HCT116 (cell line): ENCODE measurements at regions not wholly inside any gene's neighbourhood (a gene's known extent, or its start where the extent isn't known, plus 50 kb on each side); places are given as distances from the start of the nearest gene placed in this dataset.

Source experiments
- ATAC-seq: fragments of 200-7000 bp; cut with Tn5 transposase; 2 replicates; pipeline ENCODE4 v1.9.1; 2020; ENCODE audit warnings: mild to moderate bottlenecking, moderate library complexity
- BruUV-seq: library from RNA; stranded (reverse); fragments of 400-500 nt; replicated peaks from 2 replicates; lab custom pipeline; 2021; lab: Mats Ljungman, UMichigan
- CTCF ChIA-PET: fragments of 300-600 bp; sonication (Branson Sonifier 250); formaldehyde crosslinking; loops from one replicate; lab custom pipeline; 2021; ENCODE audit warnings: antibody characterized with exemption; lab: Charles Lee
- POLR2A ChIA-PET: fragments of 300-600, 350-600 bp; sonication (Branson Sonifier 250); formaldehyde crosslinking; loops from one replicate; lab custom pipeline; 2021; ENCODE audit warnings: antibody characterized with exemption; lab: Charles Lee
- RAD21 ChIA-PET, 2 experiments: fragments of 300-600 bp; sonication (Branson Sonifier 250); formaldehyde crosslinking; loops; one replicate each; lab custom pipeline; 2023; ENCODE audit warnings: low total read pairs in 2 of 2; ENCODE audit not compliant: uncharacterized antibody in 2 of 2, unreplicated experiment in 2 of 2, low non-redundant PET in 1 of 2; lab: Charles Lee
- DNase-seq: peaks from one replicate; pipeline ENCODE4 v3.0.0-alpha.2; 2010; ENCODE audit warnings: low read depth, low spot score
- H2AFZ ChIP-seq: fragments of 200-600 bp; shearing (Covaris generic), sonication (generic); 2 replicates; pipeline ENCODE4 v1.6.1; 2017; ENCODE audit warnings: low read depth, mixed run types, mixed read lengths, antibody characterized with exemption, low read length; ENCODE audit not compliant: poor library complexity, severe bottlenecking
- H3K27ac ChIP-seq: 2 replicates; pipeline ENCODE4 v1.5.1; 2012; ENCODE audit warnings: low read depth, low read length
- H3K27me3 ChIP-seq: fragments of 200-600 bp; sonication (generic); 2 replicates; pipeline ENCODE4 v1.6.1; 2016; ENCODE audit warnings: mixed run types, low read length, mixed read lengths; ENCODE audit not compliant: insufficient read depth
- H3K36me3 ChIP-seq, 2 experiments: fragments of 200-500 bp in 1 of 2; fragments of 200-600 bp in 1 of 2; sonication (Bioruptor generic) in 1 of 2; sonication (generic) in 1 of 2; 2 replicates each; pipeline versions ENCODE4 v1.5.1 to v1.6.1; 2014 to 2016; ENCODE audit warnings: low read length in 2 of 2, inconsistent platforms in 1 of 2, mixed read lengths in 1 of 2, mixed run types in 1 of 2; ENCODE audit not compliant: insufficient read depth in 2 of 2, control insufficient read depth in 1 of 2
- H3K4me1 ChIP-seq, 2 experiments: fragments of 200-600 bp in 1 of 2; sonication (generic) in 1 of 2; 2 replicates each; pipeline versions ENCODE4 v1.5.1 to v1.6.1; 2012 to 2017; ENCODE audit warnings: low read length in 2 of 2, inconsistent platforms in 1 of 2, mild to moderate bottlenecking in 1 of 2, mixed read lengths in 1 of 2, mixed run types in 1 of 2, moderate library complexity in 1 of 2; ENCODE audit not compliant: insufficient read depth in 2 of 2, control insufficient read depth in 1 of 2
- H3K4me2 ChIP-seq: fragments of 200-600 bp; sonication (generic); 2 replicates; pipeline ENCODE4 v1.6.1; 2017; ENCODE audit warnings: mixed run types, low read length, mixed read lengths
- H3K4me3 ChIP-seq, 2 experiments: fragments of 200-600 bp in 1 of 2; sonication (generic) in 1 of 2; replicated peaks in 1 of 2; 2 replicates each; pipeline ENCODE4 v1.5.1; 2011 to 2016; ENCODE audit warnings: low read length in 2 of 2, control low read depth in 1 of 2, low read depth in 1 of 2, mild to moderate bottlenecking in 1 of 2, mixed read lengths in 1 of 2, mixed run types in 1 of 2
- H3K79me2 ChIP-seq: fragments of 200-600 bp; sonication (generic); 2 replicates; pipeline ENCODE4 v1.6.1; 2017; ENCODE audit warnings: mild to moderate bottlenecking, mixed run types, low read length, moderate library complexity, mixed read lengths; ENCODE audit not compliant: insufficient read depth
- H3K9ac ChIP-seq: fragments of 200-600 bp; sonication (generic); 2 replicates; pipeline ENCODE4 v1.6.1; 2016; ENCODE audit warnings: low read length, mixed read lengths
- H3K9me2 ChIP-seq: fragments of 200-600 bp; sonication (generic), shearing (Covaris generic); 2 replicates; pipeline ENCODE4 v1.6.1; 2017; ENCODE audit warnings: mixed run types, mild to moderate bottlenecking, moderate library complexity; ENCODE audit not compliant: insufficient read depth
- H3K9me3 ChIP-seq, 2 experiments: fragments of 200-500 bp in 1 of 2; fragments of 200-600 bp in 1 of 2; sonication (Bioruptor generic) in 1 of 2; sonication (generic) in 1 of 2; 2 replicates each; pipeline ENCODE4 v1.6.1; 2014 to 2017; ENCODE audit warnings: low read length in 2 of 2, mixed read lengths in 2 of 2, inconsistent platforms in 1 of 2, low read depth in 1 of 2, mild to moderate bottlenecking in 1 of 2, mixed run types in 1 of 2, moderate library complexity in 1 of 2; ENCODE audit not compliant: control insufficient read depth in 1 of 2, insufficient read depth in 1 of 2
- H4K20me1 ChIP-seq: fragments of 200-600 bp; sonication (generic), shearing (Covaris generic); 2 replicates; pipeline ENCODE4 v1.6.1; 2017; ENCODE audit warnings: mixed run types, mild to moderate bottlenecking, moderate library complexity; ENCODE audit not compliant: insufficient read depth
- CBX3 ChIP-seq: IDR thresholded peaks from 2 replicates; pipeline ENCODE4 v1.6.1; 2012; ENCODE audit warnings: low read depth
- CEBPB ChIP-seq: IDR thresholded peaks from 2 replicates; pipeline ENCODE4 v1.6.1; 2012; ENCODE audit warnings: low read depth
- ELF1 ChIP-seq: IDR thresholded peaks from 2 replicates; pipeline ENCODE4 v1.6.1; 2012; ENCODE audit warnings: low read depth, borderline replicate concordance
- EZH2phosphoT487 ChIP-seq: fragments of 200-600 bp; IDR thresholded peaks from 2 replicates; pipeline ENCODE4 v1.6.1; 2018; ENCODE audit warnings: antibody characterized with exemption, borderline replicate concordance
- FOSL1 ChIP-seq: IDR thresholded peaks from 2 replicates; pipeline ENCODE4 v1.6.1; 2012; ENCODE audit warnings: low read depth
- JUND ChIP-seq: IDR thresholded peaks from 2 replicates; pipeline ENCODE4 v1.6.1; 2012
- POLR2A ChIP-seq: IDR thresholded peaks from 2 replicates; pipeline ENCODE4 v1.7.0; 2011; ENCODE audit warnings: borderline replicate concordance; ENCODE audit not compliant: insufficient read depth, insufficient read length; ENCODE audit errors: extremely low read depth
- POLR2AphosphoS5 ChIP-seq: IDR thresholded peaks from 2 replicates; pipeline ENCODE4 v1.6.1; 2011; ENCODE audit warnings: mild to moderate bottlenecking, low read depth, low read length, moderate library complexity
- RAD21 ChIP-seq: IDR thresholded peaks from 2 replicates; pipeline ENCODE4 v1.6.1; 2012; ENCODE audit warnings: low read depth, mild to moderate bottlenecking
- SP1 ChIP-seq: IDR thresholded peaks from 2 replicates; pipeline ENCODE4 v1.6.1; 2012; ENCODE audit warnings: low read depth
- SRF ChIP-seq: IDR thresholded peaks from 2 replicates; pipeline ENCODE4 v1.6.1; 2012; ENCODE audit warnings: low read depth
- YY1 ChIP-seq: IDR thresholded peaks from 2 replicates; pipeline ENCODE4 v1.6.1; 2011; ENCODE audit warnings: low read length, low read depth, moderate library complexity, mild to moderate bottlenecking; ENCODE audit not compliant: insufficient replicate concordance; ENCODE audit errors: extremely low read depth
- ZFX ChIP-seq: fragments of 450-650 bp; IDR thresholded peaks from 2 replicates; pipeline ENCODE4 v1.6.1; 2017
- ZNF274 ChIP-seq: fragments of 200-500 bp; sonication (Bioruptor generic); IDR thresholded peaks from 2 replicates; pipeline ENCODE4 v1.6.1; 2014; ENCODE audit warnings: mild to moderate bottlenecking, low read depth, low read length, inconsistent platforms
- intact Hi-C: fragments of 100-400 bp; cut with micrococcal nuclease; formaldehyde crosslinking; loops from 2 replicates; pipeline ENCODE4 v1.10.0; 2022
- TF ChIP-seq, protein P1 (sequence below): IDR thresholded peaks from 2 replicates; pipeline ENCODE4 v1.6.1; 2011; ENCODE audit warnings: mild to moderate bottlenecking, low read length, moderate library complexity; ENCODE audit not compliant: insufficient replicate concordance; ENCODE audit errors: extremely low read depth
- TF ChIP-seq, protein P2 (sequence below): IDR thresholded peaks from 2 replicates; pipeline ENCODE4 v1.6.1; 2012
- TF ChIP-seq, protein P3 (sequence below): IDR thresholded peaks from 2 replicates; pipeline ENCODE4 v1.6.1; 2012
- TF ChIP-seq, protein P4 (sequence below), 3 experiments: fragments of 200-600 bp in 1 of 3; sonication (generic) in 1 of 3; IDR thresholded peaks in 2 of 3; conservative IDR thresholded peaks in 1 of 3; 2 replicates each; pipeline ENCODE4 v1.5.1; 2012 to 2017; ENCODE audit warnings: low read depth in 2 of 3, low read length in 2 of 3, antibody characterized with exemption in 1 of 3, borderline replicate concordance in 1 of 3, control low read depth in 1 of 3, mild to moderate bottlenecking in 1 of 3, mixed read lengths in 1 of 3, mixed run types in 1 of 3, moderate library complexity in 1 of 3; ENCODE audit not compliant: insufficient read depth in 1 of 3

DNA sequence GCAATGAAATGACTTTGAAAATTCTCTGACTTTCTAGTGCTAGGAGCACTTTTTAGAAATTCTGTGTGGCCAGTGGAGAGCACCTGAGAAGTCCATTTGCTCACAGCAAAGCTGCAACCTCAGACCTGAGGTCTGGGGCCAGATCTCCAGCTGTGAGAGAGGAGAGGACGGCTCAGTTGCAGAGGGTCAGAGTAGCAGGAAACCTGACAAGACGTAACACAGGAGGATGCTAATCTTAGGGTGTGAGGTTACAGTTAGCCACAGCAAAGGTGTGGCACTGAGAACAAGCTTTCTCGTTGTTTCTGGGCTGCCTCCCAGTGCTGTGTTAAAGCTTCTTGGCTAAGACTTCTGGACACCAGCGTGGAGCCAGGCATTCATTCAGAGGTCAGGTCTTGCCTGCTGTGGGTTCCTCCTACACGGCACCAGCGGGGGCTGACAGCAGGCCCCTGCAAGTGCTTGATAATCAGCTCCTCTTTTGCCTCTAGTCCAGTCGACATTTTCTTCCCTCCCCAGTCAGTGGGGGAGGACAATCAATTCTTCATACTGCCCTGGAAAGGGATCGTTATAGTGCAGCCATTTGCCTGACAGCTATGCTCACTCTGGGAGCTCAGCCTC is 435.4 kb upstream of the DPP6 start:
- POLR2A ChIA-PET, result no interaction called here
- Histone ChIP-seq H3K4me3 (no peak overlapping the region), H3K4me1 (no peaks in the 10 kb centered on the region), H3K4me2 (no peak overlapping the region), H4K20me1 (no peaks in the 10 kb centered on the region; the same call in 1 of the 2 replicates), H3K9me2 (no peaks in the 10 kb centered on the region), H3K9ac (no peak overlapping the region), H3K9me3 (peaks cover 0 to 16% of the 10 kb centered on the region in 2 experiments; a peak in 2 of 4 replicates), H3K79me2 (no peaks in the 10 kb centered on the region), H3K27ac (no peak overlapping the region), H3K36me3 (no peaks in the 10 kb centered on the region), H3K27me3 (no peaks in the 10 kb centered on the region), H2AFZ (no peak overlapping the region)
- ATAC-seq (no peak), DNase-seq (no peak)
- CTCF ChIA-PET, result no interaction called here
- RAD21 ChIA-PET, result no interaction called here
- no TSS peak for BruUV-seq
- TF ChIP-seq SP1, result no peak
- intact Hi-C loops, result no loop called here

DNA sequence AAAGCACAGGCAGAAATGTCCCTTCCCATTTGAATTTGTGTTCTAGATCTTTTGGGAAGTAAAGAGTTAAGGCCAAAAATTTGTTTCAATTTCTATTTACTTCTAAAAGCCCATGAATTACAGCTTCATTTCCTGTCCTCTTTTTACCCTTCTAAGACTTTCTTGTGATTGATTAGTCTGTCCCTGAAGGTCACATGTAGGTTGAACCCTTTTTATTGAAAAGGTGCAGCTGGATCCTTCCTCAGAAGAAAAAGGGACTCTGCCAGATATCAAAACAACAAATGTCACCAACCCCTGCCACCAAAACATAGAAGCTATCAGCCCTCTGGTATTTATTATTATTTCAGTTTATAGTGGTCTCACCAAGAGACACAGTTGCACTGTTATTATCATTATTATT is 424.9 kb upstream of the DPP6 start:
- POLR2A ChIA-PET, result no interaction called here
- no peak for ATAC-seq
- H3K9me2 ChIP-seq, result no peaks in the 10 kb centered on the region
- no peak overlapping the region for H3K4me3 ChIP-seq
- no peak overlapping the region for H3K4me2 ChIP-seq
- no peak for DNase-seq
- BruUV-seq, result no TSS peak
- RAD21 ChIA-PET, result no interaction called here
- H2AFZ ChIP-seq, result no peak overlapping the region
- peaks cover 3 to 11% of the 10 kb centered on the region in 2 experiments; a peak in 2 of 4 replicates for H3K9me3 ChIP-seq
- no peaks in the 10 kb centered on the region for H4K20me1 ChIP-seq
- no peaks in the 10 kb centered on the region for H3K4me1 ChIP-seq
- H3K27me3 ChIP-seq, result no peaks in the 10 kb centered on the region
- H3K27ac ChIP-seq, result no peak overlapping the region
- no peaks in the 10 kb centered on the region for H3K79me2 ChIP-seq
- CTCF ChIA-PET, result no interaction called here
- no peak overlapping the region for H3K9ac ChIP-seq
- no peaks in the 10 kb centered on the region for H3K36me3 ChIP-seq
- intact Hi-C loops, result no loop called here
- TF ChIP-seq, protein P1, sequence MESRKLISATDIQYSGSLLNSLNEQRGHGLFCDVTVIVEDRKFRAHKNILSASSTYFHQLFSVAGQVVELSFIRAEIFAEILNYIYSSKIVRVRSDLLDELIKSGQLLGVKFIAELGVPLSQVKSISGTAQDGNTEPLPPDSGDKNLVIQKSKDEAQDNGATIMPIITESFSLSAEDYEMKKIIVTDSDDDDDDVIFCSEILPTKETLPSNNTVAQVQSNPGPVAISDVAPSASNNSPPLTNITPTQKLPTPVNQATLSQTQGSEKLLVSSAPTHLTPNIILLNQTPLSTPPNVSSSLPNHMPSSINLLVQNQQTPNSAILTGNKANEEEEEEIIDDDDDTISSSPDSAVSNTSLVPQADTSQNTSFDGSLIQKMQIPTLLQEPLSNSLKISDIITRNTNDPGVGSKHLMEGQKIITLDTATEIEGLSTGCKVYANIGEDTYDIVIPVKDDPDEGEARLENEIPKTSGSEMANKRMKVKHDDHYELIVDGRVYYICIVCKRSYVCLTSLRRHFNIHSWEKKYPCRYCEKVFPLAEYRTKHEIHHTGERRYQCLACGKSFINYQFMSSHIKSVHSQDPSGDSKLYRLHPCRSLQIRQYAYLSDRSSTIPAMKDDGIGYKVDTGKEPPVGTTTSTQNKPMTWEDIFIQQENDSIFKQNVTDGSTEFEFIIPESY, result no peak
- TF ChIP-seq FOSL1 (no peak), POLR2AphosphoS5 (no peak), ZNF274 (no peak), RAD21 (no peak), EZH2phosphoT487 (no peak), ZFX (no peak), POLR2A (no peak), ELF1 (no peak), SP1 (no peak), CEBPB (no peak), YY1 (no peak), CBX3 (no peak), SRF (no peak), JUND (no peak)
- TF ChIP-seq, protein P2, sequence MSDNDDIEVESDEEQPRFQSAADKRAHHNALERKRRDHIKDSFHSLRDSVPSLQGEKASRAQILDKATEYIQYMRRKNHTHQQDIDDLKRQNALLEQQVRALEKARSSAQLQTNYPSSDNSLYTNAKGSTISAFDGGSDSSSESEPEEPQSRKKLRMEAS, result no peak
- TF ChIP-seq, protein P3, sequence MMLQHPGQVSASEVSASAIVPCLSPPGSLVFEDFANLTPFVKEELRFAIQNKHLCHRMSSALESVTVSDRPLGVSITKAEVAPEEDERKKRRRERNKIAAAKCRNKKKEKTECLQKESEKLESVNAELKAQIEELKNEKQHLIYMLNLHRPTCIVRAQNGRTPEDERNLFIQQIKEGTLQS, result no peak
- TF ChIP-seq, protein P4, sequence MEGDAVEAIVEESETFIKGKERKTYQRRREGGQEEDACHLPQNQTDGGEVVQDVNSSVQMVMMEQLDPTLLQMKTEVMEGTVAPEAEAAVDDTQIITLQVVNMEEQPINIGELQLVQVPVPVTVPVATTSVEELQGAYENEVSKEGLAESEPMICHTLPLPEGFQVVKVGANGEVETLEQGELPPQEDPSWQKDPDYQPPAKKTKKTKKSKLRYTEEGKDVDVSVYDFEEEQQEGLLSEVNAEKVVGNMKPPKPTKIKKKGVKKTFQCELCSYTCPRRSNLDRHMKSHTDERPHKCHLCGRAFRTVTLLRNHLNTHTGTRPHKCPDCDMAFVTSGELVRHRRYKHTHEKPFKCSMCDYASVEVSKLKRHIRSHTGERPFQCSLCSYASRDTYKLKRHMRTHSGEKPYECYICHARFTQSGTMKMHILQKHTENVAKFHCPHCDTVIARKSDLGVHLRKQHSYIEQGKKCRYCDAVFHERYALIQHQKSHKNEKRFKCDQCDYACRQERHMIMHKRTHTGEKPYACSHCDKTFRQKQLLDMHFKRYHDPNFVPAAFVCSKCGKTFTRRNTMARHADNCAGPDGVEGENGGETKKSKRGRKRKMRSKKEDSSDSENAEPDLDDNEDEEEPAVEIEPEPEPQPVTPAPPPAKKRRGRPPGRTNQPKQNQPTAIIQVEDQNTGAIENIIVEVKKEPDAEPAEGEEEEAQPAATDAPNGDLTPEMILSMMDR (IDR thresholded peaks at IDR 0.05 in 2 of 3, conservative IDR thresholded peaks at IDR 0.05 in 1 of 3; ENCODE audit: borderline replicate concordance in 1 of 3, insufficient read depth in 1 of 3, low read depth in 2 of 3, low read length in 2 of 3), result no peak
